Large intestine (tissue), 3 donors: ENCODE measurements at regions not wholly inside any gene's neighbourhood (a gene's known extent, or its start where the extent isn't known, plus 50 kb on each side); places are given as distances from the start of the nearest gene placed in this dataset.

Experiments
- DNase-seq, 2 donors: peaks; one replicate each; pipeline versions ENCODE4 v3.0.0 to v3.0.0-alpha.2; 2013
- H3K27ac ChIP-seq: one replicate; pipeline ENCODE4 v1.5.1; 2013; ENCODE audit warnings: low read length
- H3K27me3 ChIP-seq: 2 replicates; pipeline ENCODE4 v1.6.1; 2013; ENCODE audit warnings: low read length; ENCODE audit not compliant: control insufficient read depth, insufficient read depth
- H3K36me3 ChIP-seq: 2 replicates; pipeline ENCODE4 v1.6.1; 2013; ENCODE audit warnings: low read length; ENCODE audit not compliant: control insufficient read depth, insufficient read depth
- H3K4me1 ChIP-seq: one replicate; pipeline ENCODE4 v1.6.1; 2013; ENCODE audit warnings: low read length; ENCODE audit not compliant: control insufficient read depth, insufficient read depth
- H3K4me3 ChIP-seq: one replicate; pipeline ENCODE4 v1.5.1; 2013; ENCODE audit warnings: low read length
- H3K9me3 ChIP-seq: one replicate; pipeline ENCODE4 v1.6.1; 2013; ENCODE audit warnings: mild to moderate bottlenecking, low read depth, low read length, moderate library complexity; ENCODE audit not compliant: control insufficient read depth
- WGBS: methylation state at CpG from one replicate; pipeline ENCODE4 v1.1.5; 2013; ENCODE audit warnings: low lambda C conversion rate; ENCODE audit not compliant: insufficient coverage; 5-methylcytosine and 5-hydroxymethylcytosine counted together

- Histone ChIP-seq H3K4me1 (no peaks in the 10 kb centered on the region), H3K9me3 (no peaks in the 10 kb centered on the region), H3K36me3 (no peaks in the 10 kb centered on the region), H3K4me3 (no peak overlapping the region), H3K27me3 (no peaks in the 10 kb centered on the region), H3K27ac (no peak overlapping the region)
- no peak for DNase-seq
- 93% methylated on average over 3 of the region's 7 CpGs for WGBS
Observed at GRCh38 chr2:152846697-152847470, 128.5 kb downstream of the ARL6IP6 start.

- WGBS: 100% methylated on average over 1 of the region's 2 CpGs
- no peak overlapping the region for H3K4me3 ChIP-seq
- no peaks in the 10 kb centered on the region for H3K36me3 ChIP-seq
- no peak overlapping the region for H3K27ac ChIP-seq
- DNase-seq: no peak
- no peaks in the 10 kb centered on the region for H3K9me3 ChIP-seq
- H3K4me1 ChIP-seq: no peaks in the 10 kb centered on the region
- no peaks in the 10 kb centered on the region for H3K27me3 ChIP-seq
Observed at GRCh38 chr2:152835674-152836073, 117.3 kb downstream of the ARL6IP6 start.

DNA sequence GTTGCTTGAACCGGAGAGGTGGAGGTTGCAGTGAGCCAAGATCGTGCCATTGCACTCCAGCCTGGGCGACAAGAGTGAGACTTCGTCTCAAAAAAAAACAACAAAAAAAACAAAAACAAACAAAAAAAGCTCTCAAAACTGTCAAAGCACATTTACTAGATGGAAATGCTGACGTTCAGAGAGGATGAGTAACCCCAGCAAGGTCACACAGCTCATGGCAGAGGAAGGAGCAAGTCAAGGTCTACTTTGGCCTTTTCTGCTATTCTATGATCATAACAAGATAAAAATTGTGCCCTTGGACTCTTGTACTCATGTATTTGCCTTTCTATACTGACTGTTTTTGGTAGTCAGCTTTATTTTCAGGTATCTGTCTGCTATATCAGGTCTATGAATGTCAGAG lies 109.5 kb downstream of the ARL6IP6 start:
- Histone ChIP-seq H3K4me1 (no peaks in the 10 kb centered on the region), H3K9me3 (no peaks in the 10 kb centered on the region), H3K27ac (no peak overlapping the region), H3K4me3 (no peak overlapping the region), H3K36me3 (no peaks in the 10 kb centered on the region), H3K27me3 (no peaks in the 10 kb centered on the region)
- 60% methylated on average over 1 of the region's 5 CpGs for WGBS
- no peak for DNase-seq

DNA sequence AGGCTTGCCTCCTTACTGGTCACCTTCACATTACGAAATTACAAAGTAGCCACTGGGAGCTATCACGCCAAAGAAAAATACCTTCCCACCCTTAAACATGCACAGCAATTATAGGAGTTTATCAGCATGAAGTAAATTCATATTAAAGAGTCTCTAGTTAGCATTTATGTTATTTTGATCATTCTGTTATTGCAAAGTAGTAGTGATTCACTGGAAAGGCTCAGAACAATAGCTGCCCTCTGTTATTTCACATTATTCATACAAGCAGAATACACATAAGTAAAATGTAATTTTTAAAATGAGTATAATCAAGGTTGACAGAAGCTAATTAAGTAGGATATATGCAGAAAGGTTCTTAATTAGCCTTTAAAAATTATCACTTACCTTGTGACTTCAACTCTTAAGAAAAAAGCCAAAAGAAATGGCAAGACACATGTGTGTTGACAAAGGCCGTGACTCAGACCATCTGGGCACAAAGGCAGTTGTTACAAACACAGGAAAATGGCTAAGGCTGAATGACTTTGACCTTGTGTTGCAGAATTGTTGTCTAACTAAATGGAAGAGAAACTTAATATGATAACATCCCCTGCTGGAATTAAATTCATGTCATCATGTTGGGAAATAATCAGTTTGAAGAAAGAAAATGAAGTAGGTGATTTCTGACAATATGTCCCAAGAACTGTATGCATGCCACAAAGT lies 108.3 kb downstream of the ARL6IP6 start:
- Histone ChIP-seq H3K4me1 (no peaks in the 10 kb centered on the region), H3K36me3 (no peaks in the 10 kb centered on the region), H3K27me3 (no peaks in the 10 kb centered on the region), H3K4me3 (no peak overlapping the region), H3K9me3 (no peaks in the 10 kb centered on the region), H3K27ac (no peak overlapping the region)
- no CpG with 5 or more reads among the region's 3 CpGs for WGBS
- DNase-seq: peak in 1 of 2 donors; percentile 8

- no peak for DNase-seq
- Histone ChIP-seq H3K36me3 (no peaks in the 10 kb centered on the region), H3K27me3 (no peaks in the 10 kb centered on the region), H3K4me1 (no peaks in the 10 kb centered on the region), H3K27ac (no peak overlapping the region), H3K4me3 (no peak overlapping the region), H3K9me3 (no peaks in the 10 kb centered on the region)
- WGBS: 63% methylated on average over 2 of the region's 3 CpGs
Observed at GRCh38 chr2:152825834-152826233, 107.4 kb downstream of the ARL6IP6 start.

GRCh38 chr2:152823905-152824304 lies 105.5 kb downstream of the ARL6IP6 start:
- Histone ChIP-seq H3K36me3 (no peaks in the 10 kb centered on the region), H3K9me3 (no peaks in the 10 kb centered on the region), H3K4me1 (no peaks in the 10 kb centered on the region), H3K27ac (no peak overlapping the region), H3K27me3 (no peaks in the 10 kb centered on the region), H3K4me3 (no peak overlapping the region)
- DNase-seq: no peak
- WGBS: no CpG with 5 or more reads among the region's 3 CpGs

- Histone ChIP-seq H3K4me1 (no peaks in the 10 kb centered on the region), H3K27ac (no peak overlapping the region), H3K9me3 (no peaks in the 10 kb centered on the region), H3K27me3 (no peaks in the 10 kb centered on the region), H3K4me3 (no peak overlapping the region), H3K36me3 (no peaks in the 10 kb centered on the region)
- 57% methylated on average over 1 of the region's 5 CpGs for WGBS
- peak; percentile 16 to 62 for DNase-seq
Observed at GRCh38 chr2:152822676-152823075, 104.3 kb downstream of the ARL6IP6 start.

DNA sequence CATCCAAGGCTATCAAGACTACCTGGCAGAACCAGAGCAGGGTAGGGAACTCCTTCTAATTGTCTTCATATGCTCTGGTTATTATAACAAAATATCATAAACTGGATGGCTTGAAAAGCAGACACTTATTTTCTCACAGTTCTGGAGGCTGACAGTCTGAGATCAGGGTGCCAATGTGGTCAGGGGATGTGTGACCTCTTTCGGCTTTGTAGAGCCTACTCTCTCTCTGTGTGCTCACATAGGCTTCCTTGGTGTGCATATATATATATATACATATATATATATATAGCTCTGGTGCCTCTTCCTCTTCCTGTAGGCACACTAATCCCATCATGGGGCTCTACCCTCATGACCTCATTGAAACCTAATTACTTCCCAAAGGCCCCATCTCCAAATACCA lies 101.6 kb downstream of the ARL6IP6 start:
- no peak for DNase-seq
- H3K4me1 ChIP-seq: no peaks in the 10 kb centered on the region
- no peaks in the 10 kb centered on the region for H3K27me3 ChIP-seq
- no peaks in the 10 kb centered on the region for H3K9me3 ChIP-seq
- no peak overlapping the region for H3K27ac ChIP-seq
- H3K4me3 ChIP-seq: no peak overlapping the region
- no peaks in the 10 kb centered on the region for H3K36me3 ChIP-seq
- no CpG with 5 or more reads among the region's 1 CpG for WGBS

DNA sequence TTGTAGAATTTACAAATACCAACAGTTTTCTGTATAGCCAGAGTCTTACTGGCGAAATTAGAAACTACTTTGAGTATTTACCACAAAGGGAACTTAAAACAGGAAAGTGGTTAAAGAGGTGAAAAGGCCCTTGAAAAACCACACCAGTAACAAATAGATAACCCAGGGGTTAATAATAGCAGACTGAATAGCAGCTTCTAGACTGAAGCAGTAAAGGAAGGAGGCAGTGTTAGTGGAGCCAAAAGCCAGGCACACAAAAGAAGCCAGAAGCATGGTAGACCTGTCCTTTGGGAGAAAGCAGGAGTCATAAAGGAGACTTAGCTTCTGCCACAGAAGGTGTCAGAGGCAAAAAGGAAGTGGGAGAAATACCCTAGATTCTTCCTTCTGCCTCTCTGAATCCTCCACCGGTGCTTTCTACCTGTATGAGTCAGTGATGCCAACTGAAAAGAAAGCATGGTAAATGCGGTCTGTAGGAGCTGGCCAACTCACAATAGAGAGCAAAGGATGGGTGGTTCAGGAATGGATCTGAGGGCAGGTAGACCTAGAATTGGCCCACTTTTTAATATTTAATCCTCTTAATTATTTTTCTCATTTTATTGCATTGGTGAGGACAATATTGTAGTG lies 97.3 kb downstream of the ARL6IP6 start:
- Histone ChIP-seq H3K4me1 (no peaks in the 10 kb centered on the region), H3K27me3 (no peaks in the 10 kb centered on the region), H3K36me3 (no peaks in the 10 kb centered on the region), H3K27ac (no peak overlapping the region), H3K9me3 (peaks cover 2% of the 10 kb centered on the region), H3K4me3 (no peak overlapping the region)
- 80% methylated on average over 1 of the region's 3 CpGs for WGBS
- DNase-seq: no peak

GRCh38 chr2:152814475-152815030 lies 96.1 kb downstream of the ARL6IP6 start:
- DNase-seq: no peak
- H3K9me3 ChIP-seq: peaks cover 2% of the 10 kb centered on the region
- H3K4me3 ChIP-seq: no peak overlapping the region
- WGBS: no CpG with 5 or more reads among the region's 5 CpGs
- no peaks in the 10 kb centered on the region for H3K4me1 ChIP-seq
- no peak overlapping the region for H3K27ac ChIP-seq
- no peaks in the 10 kb centered on the region for H3K27me3 ChIP-seq
- H3K36me3 ChIP-seq: no peaks in the 10 kb centered on the region
